Type B pancreatic cell (in vitro differentiated cells): ENCODE measurements at regions not wholly inside any gene's neighbourhood (a gene's known extent, or its start where the extent isn't known, plus 50 kb on each side); places are given as distances from the start of the nearest gene placed in this dataset.

Source experiments
- DNase-seq: peaks from one replicate; pipeline ENCODE4 v3.0.0; 2021; ENCODE audit warnings: mixed read lengths; ENCODE audit not compliant: unreplicated experiment; ENCODE audit errors: extremely low spot score
- H3K27ac Mint-ChIP-seq: 2 replicates; pipeline ENCODE4 v1.8.0; 2021; ENCODE audit warnings: mild to moderate bottlenecking, mixed read lengths
- H3K27me3 Mint-ChIP-seq: 2 replicates; pipeline ENCODE4 v1.8.0; 2021; ENCODE audit warnings: mixed read lengths
- H3K36me3 Mint-ChIP-seq: 2 replicates; pipeline ENCODE4 v1.8.0; 2021; ENCODE audit warnings: mixed read lengths
- H3K4me1 Mint-ChIP-seq: one replicate; pipeline ENCODE4 v1.8.0; 2021; ENCODE audit warnings: mixed read lengths; ENCODE audit not compliant: unreplicated experiment
- H3K4me3 Mint-ChIP-seq: 2 replicates; pipeline ENCODE4 v1.8.0; 2021; ENCODE audit warnings: mild to moderate bottlenecking, mixed read lengths
- H3K9me3 Mint-ChIP-seq: 2 replicates; pipeline ENCODE4 v1.8.0; 2021; ENCODE audit warnings: mixed read lengths
- TF ChIP-seq, protein P1 (sequence below): fragments of 200-600 bp; sonication (generic); conservative IDR thresholded peaks from 2 replicates; pipeline ENCODE4 v1.5.0; 2021; ENCODE audit warnings: antibody characterized with exemption, mild to moderate bottlenecking

DNA sequence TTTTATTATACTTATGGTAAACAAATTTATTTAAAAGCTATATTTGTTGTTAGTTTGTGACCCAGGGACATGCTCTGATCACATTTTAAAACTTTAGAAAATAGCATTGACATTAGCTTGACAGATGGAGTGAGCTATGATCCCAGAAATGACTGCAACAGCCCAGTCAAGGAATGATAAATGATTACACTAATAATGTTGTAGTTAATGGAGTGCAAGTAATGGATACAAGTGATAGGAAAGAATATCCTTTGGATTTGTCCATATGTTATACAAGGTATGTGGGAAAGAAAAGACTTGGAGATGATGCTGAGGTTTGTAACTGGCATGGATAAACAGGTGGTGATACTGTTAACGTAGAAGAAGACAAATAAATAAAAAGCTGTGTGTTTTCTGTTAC, 1908.7 kb downstream of the MRPL39 start:
- no peaks in the 10 kb centered on the region for H3K27me3 Mint-ChIP-seq
- no peak overlapping the region for H3K4me3 Mint-ChIP-seq
- peaks cover 6% of the 10 kb centered on the region for H3K9me3 Mint-ChIP-seq
- no peaks in the 10 kb centered on the region for H3K4me1 Mint-ChIP-seq
- DNase-seq = no peak
- no peaks in the 10 kb centered on the region for H3K36me3 Mint-ChIP-seq
- H3K27ac Mint-ChIP-seq = no peak overlapping the region
- TF ChIP-seq, protein P1, sequence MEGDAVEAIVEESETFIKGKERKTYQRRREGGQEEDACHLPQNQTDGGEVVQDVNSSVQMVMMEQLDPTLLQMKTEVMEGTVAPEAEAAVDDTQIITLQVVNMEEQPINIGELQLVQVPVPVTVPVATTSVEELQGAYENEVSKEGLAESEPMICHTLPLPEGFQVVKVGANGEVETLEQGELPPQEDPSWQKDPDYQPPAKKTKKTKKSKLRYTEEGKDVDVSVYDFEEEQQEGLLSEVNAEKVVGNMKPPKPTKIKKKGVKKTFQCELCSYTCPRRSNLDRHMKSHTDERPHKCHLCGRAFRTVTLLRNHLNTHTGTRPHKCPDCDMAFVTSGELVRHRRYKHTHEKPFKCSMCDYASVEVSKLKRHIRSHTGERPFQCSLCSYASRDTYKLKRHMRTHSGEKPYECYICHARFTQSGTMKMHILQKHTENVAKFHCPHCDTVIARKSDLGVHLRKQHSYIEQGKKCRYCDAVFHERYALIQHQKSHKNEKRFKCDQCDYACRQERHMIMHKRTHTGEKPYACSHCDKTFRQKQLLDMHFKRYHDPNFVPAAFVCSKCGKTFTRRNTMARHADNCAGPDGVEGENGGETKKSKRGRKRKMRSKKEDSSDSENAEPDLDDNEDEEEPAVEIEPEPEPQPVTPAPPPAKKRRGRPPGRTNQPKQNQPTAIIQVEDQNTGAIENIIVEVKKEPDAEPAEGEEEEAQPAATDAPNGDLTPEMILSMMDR = no peak

GRCh38 chr21:23695443-23695842, 1911.8 kb downstream of the MRPL39 start:
- H3K36me3 Mint-ChIP-seq = no peaks in the 10 kb centered on the region
- no peak overlapping the region for H3K27ac Mint-ChIP-seq
- no peaks in the 10 kb centered on the region for H3K4me1 Mint-ChIP-seq
- peaks cover 6% of the 10 kb centered on the region for H3K9me3 Mint-ChIP-seq
- TF ChIP-seq, protein P1 = no peak
- no peak for DNase-seq
- H3K4me3 Mint-ChIP-seq = no peak overlapping the region
- H3K27me3 Mint-ChIP-seq = no peaks in the 10 kb centered on the region

DNA sequence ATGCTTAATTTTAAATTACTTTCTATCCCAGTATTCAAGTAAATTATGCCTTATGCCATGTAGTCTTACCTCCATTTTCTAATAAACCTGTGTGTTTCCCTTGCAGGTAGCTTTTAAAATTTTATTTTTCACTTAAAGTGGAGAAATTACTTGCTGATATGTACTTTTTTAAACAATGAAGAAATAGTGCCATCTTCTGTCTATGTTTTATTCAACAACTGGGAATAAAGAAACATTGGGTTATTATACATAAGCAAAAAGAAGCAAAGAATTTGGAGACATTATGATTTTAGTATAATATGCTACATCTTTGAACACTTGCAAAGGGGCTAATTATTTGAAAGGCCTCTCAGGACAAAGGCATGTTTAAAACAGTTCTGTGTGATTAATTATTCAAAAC, 1912.9 kb downstream of the MRPL39 start:
- Mint-ChIP-seq H3K27me3 (no peaks in the 10 kb centered on the region), H3K9me3 (peaks cover 3% of the 10 kb centered on the region)
- TF ChIP-seq, protein P1 = no peak

DNA sequence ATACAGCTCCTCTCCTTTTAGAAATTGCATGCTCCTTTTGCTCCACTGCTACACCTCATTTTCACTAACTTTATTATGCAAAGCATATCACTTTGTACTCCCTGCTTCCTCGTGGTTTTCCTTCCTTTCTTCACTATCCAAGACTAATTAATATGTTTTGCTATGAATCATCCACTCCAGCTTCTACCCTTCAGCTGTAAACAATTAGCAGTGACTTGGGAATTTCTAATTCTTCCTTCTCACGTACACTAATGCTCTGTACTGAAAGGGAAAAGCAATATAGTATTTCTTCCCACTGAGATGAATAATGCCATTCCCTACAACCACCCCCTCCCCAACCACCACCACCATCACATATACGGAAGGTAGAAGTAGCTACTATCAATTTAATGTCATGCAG, 1917.0 kb downstream of the MRPL39 start:
- no peaks in the 10 kb centered on the region for H3K36me3 Mint-ChIP-seq
- H3K9me3 Mint-ChIP-seq = no peaks in the 10 kb centered on the region
- H3K27ac Mint-ChIP-seq = no peak overlapping the region
- TF ChIP-seq, protein P1 = no peak
- no peaks in the 10 kb centered on the region for H3K4me1 Mint-ChIP-seq
- no peak for DNase-seq
- H3K27me3 Mint-ChIP-seq = no peaks in the 10 kb centered on the region
- H3K4me3 Mint-ChIP-seq = no peak overlapping the region

More for the DNA sequence above, 1912.9 kb downstream of the MRPL39 start:
- H3K4me3 Mint-ChIP-seq = no peak overlapping the region
- H3K36me3 Mint-ChIP-seq = no peaks in the 10 kb centered on the region
- no peak overlapping the region for H3K27ac Mint-ChIP-seq
- DNase-seq = no peak
- H3K4me1 Mint-ChIP-seq = no peaks in the 10 kb centered on the region

DNA sequence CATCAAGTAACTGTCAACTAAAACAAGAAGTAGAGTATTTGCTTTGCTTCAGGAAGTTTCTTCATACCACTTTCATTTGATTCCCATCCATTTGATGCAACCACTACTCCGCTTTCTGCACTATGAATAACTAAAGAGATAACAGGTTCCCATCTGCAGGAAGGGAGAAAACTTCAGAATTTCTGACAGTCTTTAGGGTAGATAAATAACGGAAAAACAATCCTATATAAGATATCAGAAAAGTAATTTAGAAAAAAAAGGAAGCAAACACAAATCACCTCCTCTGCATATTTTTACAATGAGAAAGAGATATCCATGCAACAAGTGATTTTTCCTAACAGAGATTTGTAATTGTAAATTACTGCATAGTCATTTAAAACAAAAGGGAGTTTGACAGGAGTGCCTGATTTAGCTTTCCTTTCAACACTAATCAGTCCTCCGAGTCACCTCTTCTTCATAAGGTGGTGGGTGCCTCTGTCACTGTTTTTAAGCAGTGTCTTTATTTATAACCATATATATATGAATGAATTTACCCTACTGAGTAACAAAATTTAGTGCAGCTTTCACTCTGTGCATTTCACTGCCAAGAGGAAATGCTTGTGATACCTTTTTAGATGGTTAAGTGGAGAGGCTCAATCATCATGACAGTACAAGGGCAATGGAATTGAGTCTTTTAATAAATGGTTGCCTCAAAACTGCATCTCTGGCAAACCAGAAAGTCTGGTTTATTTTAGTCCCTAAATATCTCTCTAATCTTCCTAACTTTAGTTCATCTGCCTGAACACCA, 1920.4 kb downstream of the MRPL39 start:
- Mint-ChIP-seq H3K4me1 (no peaks in the 10 kb centered on the region), H3K27me3 (no peaks in the 10 kb centered on the region), H3K27ac (no peak overlapping the region), H3K36me3 (no peaks in the 10 kb centered on the region), H3K4me3 (no peak overlapping the region), H3K9me3 (no peaks in the 10 kb centered on the region)
- TF ChIP-seq, protein P1 = no peak
- no peak for DNase-seq
